ENCODE measurements at regions not wholly inside any gene's neighbourhood (a gene's known extent, or its start where the extent isn't known, plus 50 kb on each side); places are given as distances from the start of the nearest gene placed in this dataset.

DNA sequence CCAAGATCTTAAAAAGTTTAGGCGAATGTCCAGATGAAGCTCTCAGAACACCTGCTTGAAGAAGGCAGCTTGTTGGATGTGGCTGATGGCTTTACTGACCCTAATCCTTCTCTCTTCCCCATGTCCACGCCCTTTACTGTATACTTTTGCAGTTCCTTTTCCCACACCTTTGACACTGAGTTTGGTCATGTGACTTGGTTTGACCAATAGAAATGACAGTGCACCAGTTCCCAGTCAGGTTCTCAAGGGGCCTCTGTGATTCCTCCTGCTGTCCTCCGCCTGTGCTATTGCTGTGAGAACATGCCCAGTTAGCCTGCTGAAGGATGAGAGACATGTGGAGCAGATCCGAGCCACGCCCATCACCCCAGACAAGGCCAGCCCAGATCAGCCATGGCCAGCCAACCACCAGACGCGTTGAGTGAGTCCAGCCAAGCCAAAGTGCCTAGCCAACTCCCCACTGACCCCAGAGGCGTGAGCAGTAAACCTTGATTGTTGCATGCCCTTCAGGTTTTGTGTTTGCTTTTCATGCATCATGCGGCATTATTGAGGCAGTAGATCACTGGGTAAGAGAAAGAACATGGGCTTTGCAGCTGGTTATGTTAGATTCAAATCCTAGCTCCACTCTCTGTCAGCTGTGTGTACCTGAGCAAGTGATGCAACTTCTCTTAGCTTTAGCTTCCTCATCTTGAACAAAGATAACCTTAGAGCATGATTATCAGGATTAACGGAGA is 258.0 kb upstream of the SIX2 start:
- Histone ChIP-seq H3K4me3 (no peak overlapping the region), H3K27me3 (no peaks in the 10 kb centered on the region), H3K9me3 (no peaks in the 10 kb centered on the region), H3K9ac (ENCODE audit: low read depth in 2 of 2, low read length in 2 of 2) (no peak overlapping the region), H3K36me3 (no peaks in the 10 kb centered on the region), H3K27ac (no peak overlapping the region), H3K4me1 (no peaks in the 10 kb centered on the region)
- TF ChIP-seq, protein P1, sequence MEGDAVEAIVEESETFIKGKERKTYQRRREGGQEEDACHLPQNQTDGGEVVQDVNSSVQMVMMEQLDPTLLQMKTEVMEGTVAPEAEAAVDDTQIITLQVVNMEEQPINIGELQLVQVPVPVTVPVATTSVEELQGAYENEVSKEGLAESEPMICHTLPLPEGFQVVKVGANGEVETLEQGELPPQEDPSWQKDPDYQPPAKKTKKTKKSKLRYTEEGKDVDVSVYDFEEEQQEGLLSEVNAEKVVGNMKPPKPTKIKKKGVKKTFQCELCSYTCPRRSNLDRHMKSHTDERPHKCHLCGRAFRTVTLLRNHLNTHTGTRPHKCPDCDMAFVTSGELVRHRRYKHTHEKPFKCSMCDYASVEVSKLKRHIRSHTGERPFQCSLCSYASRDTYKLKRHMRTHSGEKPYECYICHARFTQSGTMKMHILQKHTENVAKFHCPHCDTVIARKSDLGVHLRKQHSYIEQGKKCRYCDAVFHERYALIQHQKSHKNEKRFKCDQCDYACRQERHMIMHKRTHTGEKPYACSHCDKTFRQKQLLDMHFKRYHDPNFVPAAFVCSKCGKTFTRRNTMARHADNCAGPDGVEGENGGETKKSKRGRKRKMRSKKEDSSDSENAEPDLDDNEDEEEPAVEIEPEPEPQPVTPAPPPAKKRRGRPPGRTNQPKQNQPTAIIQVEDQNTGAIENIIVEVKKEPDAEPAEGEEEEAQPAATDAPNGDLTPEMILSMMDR (IDR thresholded peaks at IDR 0.05) = no peak
- no peak for DNase-seq
- intact Hi-C loops (cut with DNase I) = no loop called here

DNA sequence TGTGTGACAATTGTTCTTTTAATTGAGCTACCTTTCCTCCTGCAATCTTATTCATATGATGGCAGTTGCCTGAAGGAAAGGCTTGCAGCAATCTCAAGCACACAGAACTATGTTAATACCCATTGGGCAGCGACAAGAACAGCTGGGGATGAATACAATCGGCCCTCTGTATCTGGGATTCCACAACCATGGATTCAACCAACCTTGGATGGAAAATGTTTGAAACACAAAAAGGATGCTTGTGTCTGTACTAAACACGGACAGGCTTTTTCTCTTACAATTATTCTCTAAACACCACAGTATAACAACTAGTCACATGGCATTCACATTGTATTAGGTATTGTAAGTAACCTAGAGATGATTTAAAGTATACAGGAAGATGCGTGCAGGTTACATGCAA is 256.1 kb upstream of the SIX2 start:
- no peaks in the 10 kb centered on the region for H3K4me1 ChIP-seq
- no peak overlapping the region for H3K9ac ChIP-seq (ENCODE audit: low read depth in 2 of 2, low read length in 2 of 2)
- H3K27me3 ChIP-seq = no peaks in the 10 kb centered on the region
- no peaks in the 10 kb centered on the region for H3K9me3 ChIP-seq
- TF ChIP-seq, protein P1 (IDR thresholded peaks at IDR 0.05) = no peak
- no peak overlapping the region for H3K4me3 ChIP-seq
- H3K36me3 ChIP-seq = no peaks in the 10 kb centered on the region
- no peak overlapping the region for H3K27ac ChIP-seq
- DNase-seq = no peak
- intact Hi-C loops (cut with DNase I) = no loop called here

DNA sequence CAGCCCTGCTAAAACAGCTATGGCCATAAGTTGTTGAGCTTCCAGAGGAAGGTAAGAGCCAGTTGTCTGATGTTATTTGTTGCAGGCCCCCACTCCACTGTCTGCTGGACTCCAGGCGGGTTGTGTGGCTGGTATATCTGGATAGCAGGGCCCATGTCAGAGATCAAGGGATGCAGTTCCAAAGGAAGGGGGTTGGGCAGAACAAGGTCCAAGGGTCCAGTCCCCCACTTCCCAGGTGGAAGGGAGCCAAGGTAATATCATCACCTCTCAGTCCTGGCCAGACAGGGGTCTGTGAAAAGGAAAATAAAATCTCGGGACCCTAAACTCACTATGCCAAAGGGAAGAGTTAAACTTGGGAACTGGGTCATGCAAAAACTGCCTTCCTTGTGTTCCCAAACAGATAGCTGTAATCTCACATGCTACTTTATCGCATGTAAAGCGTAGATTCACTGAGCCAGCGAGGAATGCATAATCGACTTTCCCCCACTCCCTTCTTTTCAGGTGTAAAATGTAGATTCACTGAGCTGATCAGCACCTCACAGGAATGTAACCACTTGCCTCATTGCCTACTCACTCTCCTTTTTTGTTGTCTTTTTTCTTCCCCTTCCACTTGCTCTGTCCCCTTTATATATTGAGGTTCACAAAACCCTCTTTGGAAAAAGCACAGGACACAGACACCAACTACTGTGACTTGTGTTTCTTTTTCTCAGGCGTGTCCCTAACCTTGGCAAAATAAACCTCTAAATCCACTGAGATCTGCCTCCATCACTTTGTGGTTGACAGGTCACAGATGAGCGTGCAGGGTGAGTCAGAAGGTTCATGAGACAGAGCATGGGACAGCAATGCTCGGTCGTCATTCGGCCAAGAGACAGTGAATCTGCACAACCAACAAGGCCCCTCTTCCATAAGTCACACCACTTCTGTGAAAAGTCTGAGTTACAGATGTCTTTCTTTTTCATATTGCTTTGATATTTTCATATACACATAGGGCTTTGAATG is 255.3 kb upstream of the SIX2 start:
- Histone ChIP-seq H3K27me3 (no peaks in the 10 kb centered on the region), H3K36me3 (no peaks in the 10 kb centered on the region)

DNA sequence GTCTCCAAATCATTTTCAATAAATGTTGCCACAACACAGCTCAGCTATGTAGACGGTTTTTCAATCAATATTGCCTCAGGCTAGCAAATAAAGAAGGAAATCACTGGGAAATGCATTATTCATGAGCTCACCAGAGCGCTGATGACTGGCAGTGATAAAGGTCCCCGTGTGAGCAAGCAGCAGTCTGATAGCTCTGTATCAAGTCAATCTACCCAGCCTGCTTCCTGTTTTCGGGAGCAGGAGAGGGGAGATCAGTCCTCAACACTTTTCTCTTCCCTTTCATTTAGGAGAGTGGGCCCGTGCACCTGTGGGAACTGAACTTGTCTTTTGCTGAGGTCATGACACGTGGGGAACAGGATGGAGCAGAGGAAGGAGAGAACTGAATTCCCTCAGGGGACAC is 253.9 kb upstream of the SIX2 start:
- intact Hi-C loops (cut with DNase I) = no loop called here
- H3K36me3 ChIP-seq = no peaks in the 10 kb centered on the region
- TF ChIP-seq, protein P1 (IDR thresholded peaks at IDR 0.05) = no peak
- no peak overlapping the region for H3K4me3 ChIP-seq
- DNase-seq = no peak
- no peaks in the 10 kb centered on the region for H3K4me1 ChIP-seq
- no peaks in the 10 kb centered on the region for H3K27me3 ChIP-seq
- no peaks in the 10 kb centered on the region for H3K9me3 ChIP-seq
- H3K27ac ChIP-seq = no peak overlapping the region
- H3K9ac ChIP-seq (ENCODE audit: low read depth in 2 of 2, low read length in 2 of 2) = no peak overlapping the region

More for the DNA sequence above, 255.3 kb upstream of the SIX2 start:
- H3K4me3 ChIP-seq = no peak overlapping the region
- H3K9ac ChIP-seq (ENCODE audit: low read depth in 2 of 2, low read length in 2 of 2) = no peak overlapping the region
- TF ChIP-seq, protein P1 (IDR thresholded peaks at IDR 0.05) = no peak
- intact Hi-C loops (cut with DNase I) = no loop called here
- H3K9me3 ChIP-seq = no peaks in the 10 kb centered on the region
- H3K27ac ChIP-seq = no peak overlapping the region
- no peaks in the 10 kb centered on the region for H3K4me1 ChIP-seq
- DNase-seq = no peak

DNA sequence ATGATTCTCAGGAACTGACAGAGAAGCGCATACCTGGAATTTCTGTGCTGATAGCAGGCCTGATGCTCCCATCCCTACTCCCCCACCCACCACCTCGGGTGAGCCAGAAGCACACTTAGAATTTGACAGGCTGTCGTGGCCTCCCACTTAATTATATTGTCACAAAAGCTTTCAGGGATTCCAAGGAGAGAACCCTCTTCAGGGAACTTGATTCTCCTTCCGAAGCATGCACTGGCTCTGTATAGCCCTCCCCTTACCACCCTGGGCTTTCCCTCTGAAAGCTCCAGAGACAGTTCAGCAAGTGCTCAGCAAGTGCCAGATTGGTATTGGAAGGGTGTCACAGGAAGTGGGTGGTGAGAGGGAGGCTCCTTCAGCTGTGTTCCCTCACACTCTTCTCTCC is 252.5 kb upstream of the SIX2 start:
- DNase-seq = no peak
- TF ChIP-seq, protein P1 (IDR thresholded peaks at IDR 0.05) = no peak
- H3K27ac ChIP-seq = no peak overlapping the region
- no peak overlapping the region for H3K4me3 ChIP-seq
- no peaks in the 10 kb centered on the region for H3K9me3 ChIP-seq
- H3K27me3 ChIP-seq = no peaks in the 10 kb centered on the region
- no peaks in the 10 kb centered on the region for H3K4me1 ChIP-seq
- H3K36me3 ChIP-seq = no peaks in the 10 kb centered on the region
- no peak overlapping the region for H3K9ac ChIP-seq (ENCODE audit: low read depth in 2 of 2, low read length in 2 of 2)
- intact Hi-C loops (cut with DNase I) = no loop called here

Data from colonic mucosa (tissue), 4 donors.